ENCODE measurements at regions not wholly inside any gene's neighbourhood (a gene's known extent, or its start where the extent isn't known, plus 50 kb on each side); places are given as distances from the start of the nearest gene placed in this dataset.
"Not testable (repeated sequence)": the region's sequence is repeated elsewhere in the genome, so short reads cannot be mapped to it uniquely, and the experiment has no call there.

DNA sequence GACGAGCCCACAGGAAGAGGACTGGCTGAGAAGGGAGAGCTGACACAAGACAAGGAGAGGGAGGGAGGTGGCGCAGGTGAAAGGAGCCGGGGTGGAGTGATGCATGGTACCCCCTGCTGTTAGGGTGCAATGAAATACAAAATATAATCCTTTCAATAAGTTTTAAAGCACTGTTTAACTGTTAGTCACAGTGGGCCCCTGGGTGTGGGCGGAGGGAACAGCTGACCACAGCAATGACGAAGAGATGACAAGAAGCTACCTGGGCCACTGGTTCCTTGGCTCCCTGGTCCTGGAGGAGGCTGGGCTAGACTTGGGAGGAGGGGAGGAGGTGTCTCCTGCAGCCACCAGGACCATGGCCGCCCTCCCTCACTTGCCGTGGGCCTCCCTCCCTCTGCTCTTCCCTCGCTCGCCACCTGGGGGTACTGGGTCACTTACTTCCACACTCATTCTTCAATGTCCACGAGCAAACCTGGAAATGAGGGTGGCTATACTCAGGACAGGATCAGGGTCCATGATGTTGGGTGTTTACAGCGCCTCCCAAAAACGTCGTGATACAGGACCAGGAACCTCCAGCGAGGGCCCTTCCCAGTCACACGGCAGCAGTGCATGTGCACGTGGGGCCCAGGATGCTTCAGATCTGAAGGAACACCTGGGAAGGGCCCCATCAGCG is 196.1 kb downstream of the ANKRD30B start:
- H3K4me3 Mint-ChIP-seq = no peak overlapping the region
- DNase-seq = no peak
- no peak overlapping the region for H3K27ac Mint-ChIP-seq
- no peaks in the 10 kb centered on the region for H3K36me3 Mint-ChIP-seq
- H3K4me1 Mint-ChIP-seq = no peaks in the 10 kb centered on the region
- no peaks in the 10 kb centered on the region for H3K27me3 Mint-ChIP-seq
- H3K9me3 Mint-ChIP-seq = no peaks in the 10 kb centered on the region

- Mint-ChIP-seq H3K4me1 (no peaks in the 10 kb centered on the region), H3K9me3 (no peaks in the 10 kb centered on the region), H3K4me3 (no peak overlapping the region), H3K27me3 (no peaks in the 10 kb centered on the region), H3K27ac (no peak overlapping the region), H3K36me3 (no peaks in the 10 kb centered on the region)
- no peak for DNase-seq
These were observed 196.9 kb downstream of the ANKRD30B start for GRCh38 chr18:14944838-14945237.

DNA sequence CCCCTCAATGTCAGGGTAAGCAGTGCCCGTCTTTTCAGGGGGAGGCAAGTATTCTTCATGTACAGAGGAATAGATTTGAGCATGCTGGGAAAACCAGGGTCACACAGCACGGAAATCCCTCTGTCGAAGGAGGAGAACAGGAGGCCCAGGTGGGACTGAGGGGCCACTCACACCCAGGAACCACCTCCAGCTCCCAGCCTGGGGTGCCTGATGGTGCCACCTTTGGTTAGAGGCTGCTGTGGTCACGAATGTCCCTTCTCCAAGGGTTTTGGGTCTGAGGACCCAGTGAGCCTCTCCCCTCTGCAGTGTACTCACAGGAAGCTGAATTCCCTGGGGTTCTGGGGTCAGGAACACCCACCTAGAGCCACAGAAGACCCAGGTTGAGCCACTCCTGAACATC is 197.3 kb downstream of the ANKRD30B start:
- H3K4me1 Mint-ChIP-seq = no peaks in the 10 kb centered on the region
- H3K27me3 Mint-ChIP-seq = no peaks in the 10 kb centered on the region
- no peak overlapping the region for H3K4me3 Mint-ChIP-seq
- H3K36me3 Mint-ChIP-seq = no peaks in the 10 kb centered on the region
- DNase-seq = no peak
- H3K27ac Mint-ChIP-seq = no peak overlapping the region
- H3K9me3 Mint-ChIP-seq = no peaks in the 10 kb centered on the region

- no peaks in the 10 kb centered on the region for H3K27me3 Mint-ChIP-seq
- H3K36me3 Mint-ChIP-seq = no peaks in the 10 kb centered on the region
- no peak overlapping the region for H3K4me3 Mint-ChIP-seq
- DNase-seq = no peak
- H3K27ac Mint-ChIP-seq = no peak overlapping the region
- no peaks in the 10 kb centered on the region for H3K9me3 Mint-ChIP-seq
- H3K4me1 Mint-ChIP-seq = no peaks in the 10 kb centered on the region
These were observed 198.0 kb downstream of the ANKRD30B start for GRCh38 chr18:14945984-14946383.

- H3K9me3 Mint-ChIP-seq, H3K4me3 Mint-ChIP-seq, H3K27ac Mint-ChIP-seq, H3K36me3 Mint-ChIP-seq, H3K27me3 Mint-ChIP-seq, DNase-seq, H3K4me1 Mint-ChIP-seq: not testable (repeated sequence)
These were observed 198.9 kb downstream of the ANKRD30B start for GRCh38 chr18:14946741-14947470.

DNA sequence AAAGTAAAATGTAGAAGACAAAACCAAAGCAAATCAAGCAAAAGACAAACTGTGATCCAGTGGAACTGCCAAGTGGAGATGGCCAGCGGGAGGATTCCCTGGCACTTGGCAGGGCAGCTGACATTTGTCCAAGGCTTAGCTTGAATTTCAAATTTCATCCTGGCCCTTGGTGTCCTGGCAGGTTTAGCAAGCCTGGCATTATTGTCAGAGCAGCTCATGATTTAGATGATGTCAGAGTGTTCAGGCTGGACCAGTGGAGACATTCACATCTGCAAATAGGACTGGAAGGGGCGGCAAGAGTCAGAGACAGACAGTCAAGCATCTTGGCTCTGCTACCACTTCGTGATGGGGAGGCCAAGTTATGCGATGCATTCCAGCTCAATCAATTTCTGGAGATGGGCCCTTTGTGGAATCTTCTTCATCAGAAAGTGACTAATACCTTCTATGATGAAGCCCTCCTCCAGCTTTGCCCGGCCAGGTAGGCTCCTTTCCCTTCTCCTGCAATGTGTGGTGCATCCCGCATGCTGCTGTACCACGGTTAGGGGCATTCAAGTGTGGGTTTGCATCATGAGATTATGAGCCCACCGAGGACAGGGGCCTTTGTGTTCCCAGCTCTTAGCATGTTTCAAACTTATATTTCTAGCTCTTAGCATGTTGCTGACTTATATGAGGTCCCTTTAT is 199.7 kb downstream of the ANKRD30B start:
- no peak overlapping the region for H3K27ac Mint-ChIP-seq
- DNase-seq = no peak
- no peaks in the 10 kb centered on the region for H3K27me3 Mint-ChIP-seq
- H3K36me3 Mint-ChIP-seq = no peaks in the 10 kb centered on the region
- H3K9me3 Mint-ChIP-seq = no peaks in the 10 kb centered on the region
- no peak overlapping the region for H3K4me3 Mint-ChIP-seq
- no peaks in the 10 kb centered on the region for H3K4me1 Mint-ChIP-seq

- Mint-ChIP-seq H3K4me3 (no peak overlapping the region), H3K9me3 (no peaks in the 10 kb centered on the region), H3K36me3 (no peaks in the 10 kb centered on the region), H3K27ac (no peak overlapping the region), H3K4me1 (no peaks in the 10 kb centered on the region), H3K27me3 (no peaks in the 10 kb centered on the region)
- no peak for DNase-seq
These were observed 200.2 kb downstream of the ANKRD30B start for GRCh38 chr18:14948163-14948540.

DNA sequence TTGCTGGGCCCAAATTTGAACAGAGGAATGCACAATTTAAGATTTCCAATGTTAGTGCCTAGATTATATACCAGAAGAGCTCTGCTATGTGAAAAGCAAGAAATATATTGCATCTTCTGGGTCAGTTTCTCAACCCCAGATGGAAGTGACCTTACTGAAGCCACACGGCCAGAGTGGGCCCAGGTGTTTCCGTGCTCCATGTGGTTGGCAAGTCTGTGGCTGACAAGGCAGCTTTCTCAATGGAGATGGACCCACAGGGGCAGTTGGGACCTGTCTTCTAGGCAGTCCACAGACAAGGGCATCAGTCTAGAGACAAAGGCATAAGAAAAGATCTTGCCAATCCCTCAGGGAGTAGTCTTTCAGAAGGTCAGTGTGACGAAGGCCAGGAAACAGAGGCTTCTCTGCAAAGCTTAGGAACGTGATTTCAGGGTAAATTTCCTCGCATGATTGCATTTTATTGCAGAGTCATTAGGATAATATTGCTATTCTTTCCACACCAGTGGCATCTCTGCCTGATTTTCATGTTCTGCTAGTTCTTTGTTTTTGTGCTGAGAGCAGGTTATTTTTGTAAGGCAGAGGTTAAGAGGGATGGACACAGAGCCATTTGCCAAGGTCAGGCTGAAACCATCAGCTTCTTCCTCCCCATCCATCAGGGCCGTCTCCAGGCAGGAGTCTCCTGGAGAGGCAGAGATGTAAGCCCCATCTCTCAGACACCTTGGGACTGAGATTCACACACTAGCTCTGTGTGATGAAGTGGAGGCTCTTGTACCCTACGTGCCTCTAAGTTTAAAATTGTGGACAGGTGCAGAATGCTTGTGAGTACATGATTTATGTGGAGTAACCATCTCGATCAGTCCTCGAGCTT is 202.1 kb downstream of the ANKRD30B start:
- no peaks in the 10 kb centered on the region for H3K4me1 Mint-ChIP-seq
- no peak overlapping the region for H3K27ac Mint-ChIP-seq
- no peak for DNase-seq
- no peak overlapping the region for H3K4me3 Mint-ChIP-seq
- peaks cover 1% of the 10 kb centered on the region for H3K9me3 Mint-ChIP-seq
- H3K27me3 Mint-ChIP-seq = no peaks in the 10 kb centered on the region
- no peaks in the 10 kb centered on the region for H3K36me3 Mint-ChIP-seq

GRCh38 chr18:14952444-14953077 is 204.6 kb downstream of the ANKRD30B start:
- not testable (repeated sequence) for H3K4me1 Mint-ChIP-seq, DNase-seq, H3K9me3 Mint-ChIP-seq, H3K27ac Mint-ChIP-seq, H3K27me3 Mint-ChIP-seq, H3K4me3 Mint-ChIP-seq, H3K36me3 Mint-ChIP-seq

DNA sequence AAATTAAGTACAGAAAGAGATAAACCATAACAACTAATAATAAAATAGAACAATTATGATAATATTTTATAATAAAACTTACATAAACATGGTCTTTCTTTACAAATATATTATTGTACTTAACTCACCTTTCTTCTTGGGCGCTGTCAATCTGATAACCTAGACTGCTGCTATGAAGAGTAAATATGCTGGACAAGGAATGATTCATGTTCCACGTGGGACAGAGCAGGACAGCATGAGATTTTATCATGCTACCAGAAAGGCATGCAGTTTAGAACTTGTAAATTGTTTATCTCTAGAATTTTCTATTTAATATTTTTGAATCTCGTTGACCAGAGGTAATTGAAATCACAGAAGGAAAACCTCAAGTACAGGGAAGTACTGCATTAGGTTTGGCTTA is 210.7 kb downstream of the ANKRD30B start:
- H3K27ac Mint-ChIP-seq = no peak overlapping the region
- H3K9me3 Mint-ChIP-seq = peaks cover 7% of the 10 kb centered on the region
- H3K4me3 Mint-ChIP-seq = no peak overlapping the region
- no peaks in the 10 kb centered on the region for H3K4me1 Mint-ChIP-seq
- DNase-seq = no peak
- H3K27me3 Mint-ChIP-seq = peaks cover 4% of the 10 kb centered on the region
- no peaks in the 10 kb centered on the region for H3K36me3 Mint-ChIP-seq

DNA sequence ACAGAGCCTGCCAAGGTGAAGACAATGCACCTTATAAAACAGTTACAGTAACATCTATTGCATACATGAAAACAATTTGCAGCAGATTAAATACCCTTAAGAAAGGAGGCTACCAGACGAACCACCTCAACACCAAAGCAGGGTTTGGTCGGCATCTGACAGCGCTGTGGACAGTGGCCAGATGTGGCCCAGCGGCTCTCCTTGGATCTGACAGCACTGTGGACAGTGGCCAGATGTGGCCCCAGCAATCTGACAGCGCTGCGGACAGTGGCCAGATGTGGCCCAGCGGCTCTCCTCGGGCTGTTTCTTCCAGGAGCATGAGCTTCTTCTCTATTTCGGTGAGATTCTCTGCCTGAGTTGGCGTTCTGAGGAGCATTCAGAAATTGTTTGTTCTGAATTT is 211.6 kb downstream of the ANKRD30B start:
- H3K27ac Mint-ChIP-seq = no peak overlapping the region
- no peaks in the 10 kb centered on the region for H3K4me1 Mint-ChIP-seq
- H3K9me3 Mint-ChIP-seq = peaks cover 6% of the 10 kb centered on the region
- no peak for DNase-seq
- H3K36me3 Mint-ChIP-seq = no peaks in the 10 kb centered on the region
- H3K4me3 Mint-ChIP-seq = no peak overlapping the region
- H3K27me3 Mint-ChIP-seq = peaks cover 4% of the 10 kb centered on the region

DNA sequence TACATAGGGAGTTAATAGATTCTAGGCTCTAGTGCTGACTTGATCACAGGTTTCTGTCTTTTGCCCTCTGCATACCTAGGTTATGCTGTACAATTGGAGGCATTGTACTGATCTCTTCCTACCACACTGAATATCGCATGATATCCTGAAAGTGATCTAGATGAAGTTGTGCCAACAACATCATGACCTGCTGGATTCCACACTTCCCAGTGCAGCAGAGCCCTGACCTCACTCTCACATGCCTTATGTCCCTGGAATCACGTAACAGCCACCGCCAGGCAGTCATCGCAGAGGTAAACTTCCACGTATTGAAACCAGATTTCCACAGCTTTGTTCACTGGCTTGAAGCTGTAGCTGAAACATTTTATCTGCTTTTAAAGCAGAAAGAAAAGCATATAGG is 214.0 kb downstream of the ANKRD30B start:
- H3K4me1 Mint-ChIP-seq = no peaks in the 10 kb centered on the region
- no peaks in the 10 kb centered on the region for H3K36me3 Mint-ChIP-seq
- H3K4me3 Mint-ChIP-seq = no peak overlapping the region
- no peak for DNase-seq
- H3K27me3 Mint-ChIP-seq = peaks cover 4% of the 10 kb centered on the region
- H3K27ac Mint-ChIP-seq = no peak overlapping the region
- peaks cover 2% of the 10 kb centered on the region for H3K9me3 Mint-ChIP-seq

GRCh38 chr18:14962626-14963025 is 214.7 kb downstream of the ANKRD30B start:
- H3K4me3 Mint-ChIP-seq = no peak overlapping the region
- H3K27me3 Mint-ChIP-seq = peaks cover 4% of the 10 kb centered on the region
- no peaks in the 10 kb centered on the region for H3K36me3 Mint-ChIP-seq
- no peak overlapping the region for H3K27ac Mint-ChIP-seq
- H3K9me3 Mint-ChIP-seq = no peaks in the 10 kb centered on the region
- no peak for DNase-seq
- no peaks in the 10 kb centered on the region for H3K4me1 Mint-ChIP-seq

DNA sequence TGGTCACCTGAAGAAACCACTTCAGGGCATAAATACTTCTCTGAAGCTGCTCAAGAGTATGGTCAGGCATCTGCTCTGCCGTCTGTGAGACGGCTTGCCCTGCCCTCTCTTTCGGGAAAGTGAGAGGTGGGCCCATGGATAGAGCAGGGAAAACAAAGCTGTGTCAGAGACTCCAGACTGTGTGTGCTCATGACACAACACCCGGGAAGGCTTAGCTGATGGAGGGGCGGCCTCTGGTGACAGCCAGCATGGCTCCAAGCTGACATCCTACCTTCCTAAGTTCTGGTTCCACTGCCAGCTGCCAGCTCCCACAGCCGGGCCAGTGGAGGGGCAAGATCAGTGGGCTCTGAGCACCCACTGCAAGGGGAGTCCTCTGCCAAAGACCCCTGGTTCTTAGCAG is 215.3 kb downstream of the ANKRD30B start:
- no peak overlapping the region for H3K4me3 Mint-ChIP-seq

DNA sequence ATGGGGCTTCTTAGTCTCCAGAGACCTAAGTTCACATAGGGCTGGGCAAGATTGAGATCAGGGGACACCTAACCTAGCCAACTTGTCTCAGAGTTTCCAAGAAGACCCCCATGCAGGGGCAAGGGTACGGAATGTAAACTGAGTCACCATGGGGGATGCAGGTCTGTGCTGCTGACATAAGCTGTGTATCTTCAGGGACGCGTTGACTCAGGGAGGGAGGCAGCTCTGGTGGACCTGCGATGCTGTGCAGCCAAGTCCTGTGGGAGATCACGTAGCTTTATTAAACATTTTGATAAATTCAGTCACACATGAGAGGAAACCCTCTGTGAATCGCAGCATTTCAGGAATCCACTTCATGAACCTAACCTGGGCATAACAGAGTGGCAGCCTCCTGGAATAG is 216.0 kb downstream of the ANKRD30B start:
- Mint-ChIP-seq H3K9me3 (no peaks in the 10 kb centered on the region), H3K4me3 (no peak overlapping the region), H3K27ac (no peak overlapping the region), H3K4me1 (no peaks in the 10 kb centered on the region), H3K27me3 (peaks cover 4% of the 10 kb centered on the region), H3K36me3 (no peaks in the 10 kb centered on the region)
- DNase-seq = no peak

More for the DNA sequence above, 215.3 kb downstream of the ANKRD30B start:
- Mint-ChIP-seq H3K27ac (no peak overlapping the region), H3K9me3 (no peaks in the 10 kb centered on the region), H3K27me3 (peaks cover 4% of the 10 kb centered on the region), H3K4me1 (no peaks in the 10 kb centered on the region), H3K36me3 (no peaks in the 10 kb centered on the region)
- DNase-seq = no peak

Data from activated naive CD8-positive, alpha-beta T cell treated with anti-CD3 and anti-CD28 coated beads for 36 hours (primary cell).